ENCODE measurements at regions not wholly inside any gene's neighbourhood (a gene's known extent, or its start where the extent isn't known, plus 50 kb on each side); places are given as distances from the start of the nearest gene placed in this dataset.
A peak's percentile ranks its signal among the peaks of the same experiment; 100 is the strongest.

DNA sequence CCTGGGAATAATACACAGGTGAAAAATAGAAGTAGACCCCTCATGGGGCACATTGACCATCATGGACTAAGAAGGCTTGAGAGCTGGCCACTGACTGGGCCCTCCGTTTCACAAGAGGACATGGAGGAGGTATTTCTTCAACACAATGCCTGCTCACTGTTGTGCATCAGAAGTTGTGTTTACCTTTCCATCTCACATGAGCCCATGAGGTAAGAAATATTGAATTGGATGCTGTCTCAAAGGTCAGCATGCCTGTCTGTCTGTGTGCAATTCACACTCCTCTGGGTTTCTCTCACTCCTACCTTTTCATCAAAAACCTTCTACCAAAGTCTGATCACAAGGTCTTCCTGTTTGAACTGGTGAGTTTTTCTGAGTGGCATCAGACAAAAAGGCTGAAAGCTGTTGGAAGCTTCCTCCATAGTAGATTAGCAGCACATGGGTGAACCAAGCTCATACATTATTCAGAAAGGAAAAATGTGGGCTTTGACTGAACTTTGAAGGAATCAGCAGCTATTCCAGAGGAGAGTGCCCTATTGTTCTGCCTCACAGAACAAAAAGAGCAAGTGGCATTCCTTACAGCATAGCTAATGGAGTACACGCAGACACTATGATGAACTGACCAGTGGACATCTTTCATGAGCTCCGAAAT is 143.2 kb upstream of the RND3 start:
- Histone ChIP-seq H3K27me3 (ENCODE audit: control insufficient read depth in 2 of 2, insufficient read depth in 2 of 2, low read length in 2 of 2) (no peaks in the 10 kb centered on the region), H3K79me2 (ENCODE audit: control insufficient read depth, insufficient read depth, low read length) (no peaks in the 10 kb centered on the region), H3K27ac (ENCODE audit: insufficient read depth, low read depth, low read length) (no peak overlapping the region), H2AFZ (ENCODE audit: low read depth, low read length) (no peak overlapping the region), H3K9me3 (replicated peaks; ENCODE audit: control insufficient read depth, insufficient read depth, low read length) (no peaks in the 10 kb centered on the region), H3K4me3 (replicated peaks in 1 of 3; ENCODE audit: insufficient read depth in 1 of 3, low read depth in 1 of 3, low read length in 3 of 3) (no peak overlapping the region), H4K20me1 (replicated peaks; ENCODE audit: control insufficient read depth, extremely low read depth, insufficient read depth, low read length) (no peaks in the 10 kb centered on the region), H3K9ac (replicated peaks; ENCODE audit: extremely low read depth, insufficient read depth, low read length) (no peak overlapping the region), H3K4me1 (ENCODE audit: control insufficient read depth, extremely low read depth, insufficient read depth, low read length) (no peaks in the 10 kb centered on the region), H3K4me2 (ENCODE audit: insufficient read depth, low read length) (no peak overlapping the region), H3K9me1 (replicated peaks; ENCODE audit: control insufficient read depth, extremely low read depth, insufficient read depth, low read length) (no peaks in the 10 kb centered on the region), H3K36me3 (ENCODE audit: control insufficient read depth in 2 of 2, extremely low read depth in 1 of 2, insufficient read depth in 2 of 2, low read length in 2 of 2) (no peaks in the 10 kb centered on the region)
- POLR2A ChIA-PET = no interaction called here
- intact Hi-C loops (cut with micrococcal nuclease) (no loop called here), dilution Hi-C loops (cut with MboI; ENCODE audit: extremely low pct_ligation_motif_present, low sequenced_read_pairs) (no loop called here)
- no peak for TF ChIP-seq EZH2 (IDR thresholded peaks at IDR 0.05; ENCODE audit: borderline replicate concordance, low read depth, low read length, severe bottlenecking)
- no peak for TF ChIP-seq FOS (IDR thresholded peaks at IDR 0.05; ENCODE audit: borderline replicate concordance, insufficient read depth, low read length)
- TF ChIP-seq POLR2AphosphoS5 (IDR thresholded peaks at IDR 0.05; ENCODE audit: insufficient read depth, low read depth, low read length) = no peak
- FAIRE-seq = no peak
- BruUV-seq (replicated peaks) = no TSS peak
- CTCF ChIA-PET = interaction anchor here (1.5 to 2.2 kb wide), 2 partner anchors 9 to 10 kb away, joined by 6 to 13 read pairs; no protein-coding TSS in a partner anchor
- DNase-seq (ENCODE audit: low read depth, low spot score) = peak; percentile 17

DNA sequence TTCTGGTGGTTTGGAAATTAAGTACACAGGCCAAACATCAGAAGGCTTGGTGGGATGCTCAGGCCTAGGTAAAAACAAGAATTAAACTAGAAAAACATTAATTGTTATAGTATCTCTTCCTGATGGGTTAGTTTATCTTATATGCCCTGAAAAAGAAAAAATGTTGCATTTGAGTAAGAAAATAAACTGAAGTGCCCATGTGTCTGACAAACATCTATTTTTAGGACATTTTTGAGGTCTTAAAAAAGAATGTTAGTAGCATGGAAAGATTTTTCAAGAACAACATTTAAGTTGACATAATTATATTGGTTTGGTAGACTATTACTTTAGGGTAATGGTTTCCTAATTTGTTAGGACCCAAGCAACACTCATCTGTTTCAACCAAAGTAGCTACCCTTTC is 140.1 kb upstream of the RND3 start:
- TF ChIP-seq, protein P1, sequence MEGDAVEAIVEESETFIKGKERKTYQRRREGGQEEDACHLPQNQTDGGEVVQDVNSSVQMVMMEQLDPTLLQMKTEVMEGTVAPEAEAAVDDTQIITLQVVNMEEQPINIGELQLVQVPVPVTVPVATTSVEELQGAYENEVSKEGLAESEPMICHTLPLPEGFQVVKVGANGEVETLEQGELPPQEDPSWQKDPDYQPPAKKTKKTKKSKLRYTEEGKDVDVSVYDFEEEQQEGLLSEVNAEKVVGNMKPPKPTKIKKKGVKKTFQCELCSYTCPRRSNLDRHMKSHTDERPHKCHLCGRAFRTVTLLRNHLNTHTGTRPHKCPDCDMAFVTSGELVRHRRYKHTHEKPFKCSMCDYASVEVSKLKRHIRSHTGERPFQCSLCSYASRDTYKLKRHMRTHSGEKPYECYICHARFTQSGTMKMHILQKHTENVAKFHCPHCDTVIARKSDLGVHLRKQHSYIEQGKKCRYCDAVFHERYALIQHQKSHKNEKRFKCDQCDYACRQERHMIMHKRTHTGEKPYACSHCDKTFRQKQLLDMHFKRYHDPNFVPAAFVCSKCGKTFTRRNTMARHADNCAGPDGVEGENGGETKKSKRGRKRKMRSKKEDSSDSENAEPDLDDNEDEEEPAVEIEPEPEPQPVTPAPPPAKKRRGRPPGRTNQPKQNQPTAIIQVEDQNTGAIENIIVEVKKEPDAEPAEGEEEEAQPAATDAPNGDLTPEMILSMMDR (IDR thresholded peaks at IDR 0.05; ENCODE audit: extremely low read depth in 1 of 2, insufficient read depth in 1 of 2, low read depth in 1 of 2, low read length in 2 of 2) = no peak
- TF ChIP-seq POLR2AphosphoS5 (IDR thresholded peaks at IDR 0.05; ENCODE audit: insufficient read depth, low read depth, low read length) (no peak), FOS (IDR thresholded peaks at IDR 0.05; ENCODE audit: borderline replicate concordance, insufficient read depth, low read length) (no peak), MYC (IDR thresholded peaks at IDR 0.05; ENCODE audit: low read depth, low read length) (no peak), JUN (IDR thresholded peaks at IDR 0.05; ENCODE audit: borderline replicate concordance, insufficient read depth, insufficient read length, low read depth) (no peak), GATA2 (IDR thresholded peaks at IDR 0.05; ENCODE audit: insufficient read depth, insufficient read length, low read depth, low read length) (no peak), EZH2 (IDR thresholded peaks at IDR 0.05; ENCODE audit: borderline replicate concordance, low read depth, low read length, severe bottlenecking) (no peak)
- TF ChIP-seq, protein P2, sequence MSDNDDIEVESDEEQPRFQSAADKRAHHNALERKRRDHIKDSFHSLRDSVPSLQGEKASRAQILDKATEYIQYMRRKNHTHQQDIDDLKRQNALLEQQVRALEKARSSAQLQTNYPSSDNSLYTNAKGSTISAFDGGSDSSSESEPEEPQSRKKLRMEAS (IDR thresholded peaks at IDR 0.05; ENCODE audit: insufficient read depth, insufficient read length) = no peak
- no peak for DNase-seq (ENCODE audit: low read depth, low spot score)
- intact Hi-C loops (cut with micrococcal nuclease) (loop anchor here (10.0 kb wide), 1 partner anchor 893 kb away; no protein-coding TSS in a partner anchor), dilution Hi-C loops (cut with MboI; ENCODE audit: extremely low pct_ligation_motif_present, low sequenced_read_pairs) (no loop called here)
- BruUV-seq (replicated peaks) = no TSS peak
- Histone ChIP-seq H3K27me3 (ENCODE audit: control insufficient read depth in 2 of 2, insufficient read depth in 2 of 2, low read length in 2 of 2) (no peaks in the 10 kb centered on the region), H3K79me2 (ENCODE audit: control insufficient read depth, insufficient read depth, low read length) (no peaks in the 10 kb centered on the region), H3K27ac (ENCODE audit: insufficient read depth, low read depth, low read length) (no peak overlapping the region), H3K9me3 (replicated peaks; ENCODE audit: control insufficient read depth, insufficient read depth, low read length) (no peaks in the 10 kb centered on the region), H3K9ac (replicated peaks; ENCODE audit: extremely low read depth, insufficient read depth, low read length) (no peak overlapping the region), H4K20me1 (replicated peaks; ENCODE audit: control insufficient read depth, extremely low read depth, insufficient read depth, low read length) (no peaks in the 10 kb centered on the region), H3K36me3 (ENCODE audit: control insufficient read depth in 2 of 2, extremely low read depth in 1 of 2, insufficient read depth in 2 of 2, low read length in 2 of 2) (no peaks in the 10 kb centered on the region), H3K9me1 (replicated peaks; ENCODE audit: control insufficient read depth, extremely low read depth, insufficient read depth, low read length) (no peaks in the 10 kb centered on the region), H3K4me1 (ENCODE audit: control insufficient read depth, extremely low read depth, insufficient read depth, low read length) (peaks cover 17% of the 10 kb centered on the region), H3K4me3 (replicated peaks in 1 of 3; ENCODE audit: insufficient read depth in 1 of 3, low read depth in 1 of 3, low read length in 3 of 3) (no peak overlapping the region), H2AFZ (ENCODE audit: low read depth, low read length) (no peak overlapping the region), H3K4me2 (ENCODE audit: insufficient read depth, low read length) (no peak overlapping the region)
- ChIA-PET CTCF (no interaction called here), POLR2A (no interaction called here)
- FAIRE-seq = no peak

Measured in endothelial cell of umbilical vein (primary cell).